GM21529 (cell line): ENCODE measurements at regions not wholly inside any gene's neighbourhood (a gene's known extent, or its start where the extent isn't known, plus 50 kb on each side); places are given as distances from the start of the nearest gene placed in this dataset.
"Not testable (repeated sequence)": the region's sequence is repeated elsewhere in the genome, so short reads cannot be mapped to it uniquely, and the experiment has no call there.

ENCODE experiments used
- ATAC-seq: cut with Tn5 transposase; IDR thresholded peaks from one replicate; pipeline ENCODE4 v1.9.1; 2021; ENCODE audit not compliant: unreplicated experiment

- ATAC-seq: no peak
Observed at GRCh38 chr6:110558575-110558974, 82.2 kb upstream of the SLC22A16 start.

GRCh38 chr6:110557199-110557598 lies 80.8 kb upstream of the SLC22A16 start:
- no peak for ATAC-seq

GRCh38 chr6:110556317-110557110 lies 80.1 kb upstream of the SLC22A16 start:
- no peak for ATAC-seq

GRCh38 chr6:110554966-110555460 lies 78.6 kb upstream of the SLC22A16 start:
- no peak for ATAC-seq

GRCh38 chr6:110554441-110554840 lies 78.0 kb upstream of the SLC22A16 start:
- no peak for ATAC-seq

- ATAC-seq: no peak
Observed at GRCh38 chr6:110552901-110553641, 76.7 kb upstream of the SLC22A16 start.

- no peak for ATAC-seq
Observed at GRCh38 chr6:110552076-110552475, 75.7 kb upstream of the SLC22A16 start.

GRCh38 chr6:110551088-110551487 lies 74.7 kb upstream of the SLC22A16 start:
- ATAC-seq: no peak

GRCh38 chr6:110550353-110550752 lies 73.9 kb upstream of the SLC22A16 start:
- ATAC-seq: no peak

- no peak for ATAC-seq
Observed at GRCh38 chr6:110549277-110549676, 72.9 kb upstream of the SLC22A16 start.

- ATAC-seq: no peak
Observed at GRCh38 chr6:110548110-110548847, 71.9 kb upstream of the SLC22A16 start.

GRCh38 chr6:110547266-110547964 lies 71.0 kb upstream of the SLC22A16 start:
- ATAC-seq: no peak

GRCh38 chr6:110545081-110545872 lies 68.9 kb upstream of the SLC22A16 start:
- ATAC-seq: no peak

- no peak for ATAC-seq
Observed at GRCh38 chr6:110544472-110544871, 68.1 kb upstream of the SLC22A16 start.

GRCh38 chr6:110543106-110543505 lies 66.7 kb upstream of the SLC22A16 start:
- no peak for ATAC-seq

GRCh38 chr6:110542311-110543024 lies 66.1 kb upstream of the SLC22A16 start:
- ATAC-seq: no peak

GRCh38 chr6:110541701-110542309 lies 65.4 kb upstream of the SLC22A16 start:
- no peak for ATAC-seq

GRCh38 chr6:110539277-110540019 lies 63.0 kb upstream of the SLC22A16 start:
- ATAC-seq: not testable (repeated sequence)
